Parathyroid adenoma (tissue), 2 donors: ENCODE measurements at regions not wholly inside any gene's neighbourhood (a gene's known extent, or its start where the extent isn't known, plus 50 kb on each side); places are given as distances from the start of the nearest gene placed in this dataset.
"Not testable (repeated sequence)": the region's sequence is repeated elsewhere in the genome, so short reads cannot be mapped to it uniquely, and the experiment has no call there.

Experiments used
- H2AFZ ChIP-seq: fragments of 300-600 bp; sonication (generic); one replicate; pipeline ENCODE4 v1.7.0; 2017; ENCODE audit warnings: antibody characterized with exemption, mild to moderate bottlenecking
- H3K27ac ChIP-seq: fragments of 300-600 bp; sonication (generic); one replicate; pipeline ENCODE4 v1.7.0; 2017
- H3K27me3 ChIP-seq: fragments of 300-600 bp; sonication (generic); one replicate; pipeline ENCODE4 v1.7.0; 2017; ENCODE audit warnings: low read length; ENCODE audit not compliant: control insufficient read depth, insufficient read depth
- H3K36me3 ChIP-seq: fragments of 300-600 bp; sonication (generic); one replicate; pipeline ENCODE4 v1.7.0; 2017; ENCODE audit warnings: low read length; ENCODE audit not compliant: control insufficient read depth, insufficient read depth
- H3K4me1 ChIP-seq: fragments of 300-600 bp; sonication (generic); one replicate; pipeline ENCODE4 v1.7.0; 2017; ENCODE audit warnings: control low read depth
- H3K4me2 ChIP-seq: fragments of 300-600 bp; sonication (generic); one replicate; pipeline ENCODE4 v1.7.0; 2017; ENCODE audit warnings: low read length
- H3K4me3 ChIP-seq: fragments of 300-600 bp; sonication (generic); one replicate; pipeline ENCODE4 v1.7.0; 2017; ENCODE audit warnings: low read depth, low read length
- H3K79me2 ChIP-seq: fragments of 300-600 bp; sonication (generic); one replicate; pipeline ENCODE4 v1.7.0; 2017; ENCODE audit warnings: control low read depth
- H3K9ac ChIP-seq: fragments of 300-600 bp; sonication (generic); one replicate; pipeline ENCODE4 v1.7.0; 2017; ENCODE audit warnings: mild to moderate bottlenecking
- H3K9me3 ChIP-seq: fragments of 300-600 bp; sonication (generic); one replicate; pipeline ENCODE4 v1.7.0; 2017; ENCODE audit warnings: low read length; ENCODE audit not compliant: control insufficient read depth
- TF ChIP-seq, protein P1 (sequence below): fragments of 300-600 bp; sonication (generic); IDR thresholded peaks from one replicate; pipeline ENCODE4 v1.7.0; 2017; ENCODE audit warnings: antibody characterized with exemption, mild to moderate bottlenecking
- donor health status: primary hyperparathyroidism.

DNA sequence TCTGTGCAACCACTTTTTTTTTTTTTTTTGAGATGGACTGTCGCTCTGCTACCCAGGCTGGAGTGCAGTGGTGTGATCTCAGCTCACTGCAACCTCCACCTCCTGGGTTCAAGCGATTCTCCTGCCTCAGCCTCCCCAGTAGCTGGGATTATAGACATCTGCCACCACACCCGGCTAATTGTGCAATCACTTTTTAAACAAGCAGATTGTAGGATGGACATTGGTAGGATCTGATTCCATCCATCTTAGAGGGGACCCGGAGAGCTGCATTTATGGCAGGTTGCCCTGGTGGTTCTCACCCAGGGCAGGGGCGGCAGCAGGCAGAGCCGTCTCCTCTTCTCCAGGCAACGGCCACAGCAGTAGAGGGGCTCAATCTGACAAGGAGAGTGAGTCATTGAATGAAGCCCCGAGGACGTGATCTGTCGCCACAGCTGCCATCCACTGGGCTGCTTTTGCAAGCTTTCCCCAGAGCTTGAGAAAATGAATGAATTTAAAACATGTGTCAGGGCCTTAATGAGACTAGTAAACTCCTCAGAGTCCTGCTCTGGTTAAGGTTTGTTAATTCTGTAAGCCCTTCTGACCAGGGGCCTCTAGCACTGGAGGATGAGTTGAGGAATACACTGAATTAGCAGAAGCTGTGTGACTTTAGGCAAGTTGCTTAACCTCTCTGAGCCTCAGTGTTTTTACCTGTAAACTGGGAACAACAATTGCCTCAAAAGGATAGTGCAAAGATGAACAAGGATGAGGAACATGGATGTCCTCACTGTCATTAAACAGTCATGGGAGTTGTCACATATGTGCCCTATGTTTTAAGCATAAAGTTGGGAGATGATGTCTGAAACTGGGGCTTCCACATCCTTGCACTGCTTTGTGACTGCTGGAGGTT is 129.1 kb downstream of the ASB7 start:
- no peaks in the 10 kb centered on the region for H3K9me3 ChIP-seq
- TF ChIP-seq, protein P1, sequence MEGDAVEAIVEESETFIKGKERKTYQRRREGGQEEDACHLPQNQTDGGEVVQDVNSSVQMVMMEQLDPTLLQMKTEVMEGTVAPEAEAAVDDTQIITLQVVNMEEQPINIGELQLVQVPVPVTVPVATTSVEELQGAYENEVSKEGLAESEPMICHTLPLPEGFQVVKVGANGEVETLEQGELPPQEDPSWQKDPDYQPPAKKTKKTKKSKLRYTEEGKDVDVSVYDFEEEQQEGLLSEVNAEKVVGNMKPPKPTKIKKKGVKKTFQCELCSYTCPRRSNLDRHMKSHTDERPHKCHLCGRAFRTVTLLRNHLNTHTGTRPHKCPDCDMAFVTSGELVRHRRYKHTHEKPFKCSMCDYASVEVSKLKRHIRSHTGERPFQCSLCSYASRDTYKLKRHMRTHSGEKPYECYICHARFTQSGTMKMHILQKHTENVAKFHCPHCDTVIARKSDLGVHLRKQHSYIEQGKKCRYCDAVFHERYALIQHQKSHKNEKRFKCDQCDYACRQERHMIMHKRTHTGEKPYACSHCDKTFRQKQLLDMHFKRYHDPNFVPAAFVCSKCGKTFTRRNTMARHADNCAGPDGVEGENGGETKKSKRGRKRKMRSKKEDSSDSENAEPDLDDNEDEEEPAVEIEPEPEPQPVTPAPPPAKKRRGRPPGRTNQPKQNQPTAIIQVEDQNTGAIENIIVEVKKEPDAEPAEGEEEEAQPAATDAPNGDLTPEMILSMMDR: no peak

GRCh38 chr15:100732211-100733055 is 130.0 kb downstream of the ASB7 start:
- Histone ChIP-seq H3K9ac (no peak overlapping the region), H3K27me3 (no peaks in the 10 kb centered on the region), H3K79me2 (no peaks in the 10 kb centered on the region), H2AFZ (no peak overlapping the region), H3K36me3 (no peaks in the 10 kb centered on the region), H3K9me3 (no peaks in the 10 kb centered on the region), H3K27ac (no peak overlapping the region), H3K4me3 (no peak overlapping the region), H3K4me1 (no peaks in the 10 kb centered on the region), H3K4me2 (no peak overlapping the region)
- TF ChIP-seq, protein P1: no peak

More for the DNA sequence above, 129.1 kb downstream of the ASB7 start:
- Histone ChIP-seq H3K4me3 (no peak overlapping the region), H3K4me1 (no peaks in the 10 kb centered on the region), H2AFZ (no peak overlapping the region), H3K79me2 (no peaks in the 10 kb centered on the region), H3K36me3 (no peaks in the 10 kb centered on the region), H3K9ac (no peak overlapping the region), H3K27ac (no peak overlapping the region), H3K27me3 (no peaks in the 10 kb centered on the region), H3K4me2 (no peak overlapping the region)

GRCh38 chr15:100733101-100733842 is 130.9 kb downstream of the ASB7 start:
- Histone ChIP-seq H3K27me3 (no peaks in the 10 kb centered on the region), H3K27ac (no peak overlapping the region), H3K4me1 (no peaks in the 10 kb centered on the region), H3K79me2 (no peaks in the 10 kb centered on the region), H3K9me3 (no peaks in the 10 kb centered on the region), H2AFZ (no peak overlapping the region), H3K4me3 (no peak overlapping the region), H3K36me3 (no peaks in the 10 kb centered on the region), H3K9ac (no peak overlapping the region), H3K4me2 (no peak overlapping the region)
- TF ChIP-seq, protein P1: no peak

- H3K4me3 ChIP-seq, H3K4me1 ChIP-seq, H2AFZ ChIP-seq, H3K36me3 ChIP-seq, H3K9me3 ChIP-seq, H3K27ac ChIP-seq, H3K9ac ChIP-seq, H3K79me2 ChIP-seq, H3K4me2 ChIP-seq, H3K27me3 ChIP-seq: not testable (repeated sequence)
These were observed 131.4 kb downstream of the ASB7 start for GRCh38 chr15:100733843-100734185.

- Histone ChIP-seq H3K9ac (no peak overlapping the region), H3K4me2 (no peak overlapping the region)
These were observed 132.2 kb downstream of the ASB7 start for GRCh38 chr15:100734586-100734985.

More at GRCh38 chr15:100734586-100734985, 132.2 kb downstream of the ASB7 start:
- no peak overlapping the region for H3K27ac ChIP-seq
- no peaks in the 10 kb centered on the region for H3K79me2 ChIP-seq
- TF ChIP-seq, protein P1: no peak
- H3K27me3 ChIP-seq: no peaks in the 10 kb centered on the region
- H3K4me3 ChIP-seq: no peak overlapping the region
- no peaks in the 10 kb centered on the region for H3K36me3 ChIP-seq
- H3K4me1 ChIP-seq: no peaks in the 10 kb centered on the region
- no peaks in the 10 kb centered on the region for H3K9me3 ChIP-seq
- no peak overlapping the region for H2AFZ ChIP-seq
